ENCODE measurements at regions not wholly inside any gene's neighbourhood (a gene's known extent, or its start where the extent isn't known, plus 50 kb on each side); places are given as distances from the start of the nearest gene placed in this dataset.
A peak's percentile ranks its signal among the peaks of the same experiment; 100 is the strongest.
"Not testable (repeated sequence)": the region's sequence is repeated elsewhere in the genome, so short reads cannot be mapped to it uniquely, and the experiment has no call there.

DNA sequence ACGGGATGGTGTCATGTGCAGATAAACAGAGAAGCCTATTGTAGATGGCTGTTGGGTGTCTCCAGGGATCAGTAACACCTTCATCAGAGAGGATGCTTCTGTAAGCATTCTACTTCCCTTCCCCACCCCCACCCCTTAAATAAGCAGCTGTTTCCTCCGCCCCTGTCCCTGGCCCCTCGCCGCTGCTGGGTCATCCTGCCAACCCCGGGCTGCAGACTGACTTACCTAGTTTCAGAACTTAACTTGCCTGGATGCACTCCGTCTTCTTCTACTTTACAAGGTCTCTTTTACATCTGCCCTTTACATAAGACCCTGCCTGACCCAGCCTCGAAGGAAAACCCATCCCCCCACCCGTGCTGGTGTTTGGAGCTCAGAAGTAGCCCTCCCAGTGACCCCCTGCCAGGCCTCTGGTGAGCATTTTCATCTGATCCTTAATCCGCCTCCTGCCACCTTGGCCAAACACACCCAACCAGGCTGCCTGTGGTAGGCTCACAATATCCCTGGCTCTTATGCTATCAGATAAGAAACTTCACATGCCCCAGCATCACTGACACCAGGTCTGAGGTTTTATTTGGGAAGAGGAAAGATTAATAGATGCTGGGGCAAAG lies 103.0 kb upstream of the HES1 start:
- no peak for DNase-seq
- ATAC-seq = no peak
- intact Hi-C loops (cut with DNase I) = no loop called here

- ATAC-seq (peak in 1 of 2 donors; percentile 38), DNase-seq (no peak)
- intact Hi-C loops (cut with DNase I) = no loop called here
Measured at GRCh38 chr3:194034346-194035336, 101.3 kb upstream of the HES1 start.

- ATAC-seq (no peak), DNase-seq (no peak)
- intact Hi-C loops (cut with DNase I) = no loop called here
Measured at GRCh38 chr3:194035406-194036138, 100.4 kb upstream of the HES1 start.

DNA sequence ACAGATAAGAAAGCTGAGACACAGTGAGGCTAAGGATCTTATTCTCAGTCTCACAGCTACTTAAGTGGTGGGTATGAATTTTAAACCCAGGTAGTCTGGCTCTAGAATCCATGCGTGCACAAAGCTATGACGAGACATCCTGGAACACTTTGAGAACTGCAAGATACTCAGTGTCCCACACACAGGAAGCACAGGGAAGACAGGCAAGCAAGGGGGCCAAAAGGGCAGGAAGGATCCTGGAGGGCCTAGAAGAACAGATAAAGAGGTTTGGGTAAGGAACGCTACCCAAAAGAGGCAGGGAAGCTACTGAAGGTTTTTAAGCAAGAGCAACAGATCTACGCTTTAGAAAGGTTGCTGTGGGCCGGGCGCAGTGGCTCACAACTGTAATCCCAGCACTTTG lies 99.1 kb upstream of the HES1 start:
- DNase-seq = no peak
- intact Hi-C loops (cut with DNase I) = no loop called here
- ATAC-seq = no peak

GRCh38 chr3:194038346-194038745 lies 97.6 kb upstream of the HES1 start:
- intact Hi-C loops (cut with DNase I); DNase-seq; ATAC-seq: not testable (repeated sequence)

GRCh38 chr3:194038960-194039359 lies 97.0 kb upstream of the HES1 start:
- ATAC-seq = no peak
- no peak for DNase-seq
- intact Hi-C loops (cut with DNase I) = no loop called here

DNA sequence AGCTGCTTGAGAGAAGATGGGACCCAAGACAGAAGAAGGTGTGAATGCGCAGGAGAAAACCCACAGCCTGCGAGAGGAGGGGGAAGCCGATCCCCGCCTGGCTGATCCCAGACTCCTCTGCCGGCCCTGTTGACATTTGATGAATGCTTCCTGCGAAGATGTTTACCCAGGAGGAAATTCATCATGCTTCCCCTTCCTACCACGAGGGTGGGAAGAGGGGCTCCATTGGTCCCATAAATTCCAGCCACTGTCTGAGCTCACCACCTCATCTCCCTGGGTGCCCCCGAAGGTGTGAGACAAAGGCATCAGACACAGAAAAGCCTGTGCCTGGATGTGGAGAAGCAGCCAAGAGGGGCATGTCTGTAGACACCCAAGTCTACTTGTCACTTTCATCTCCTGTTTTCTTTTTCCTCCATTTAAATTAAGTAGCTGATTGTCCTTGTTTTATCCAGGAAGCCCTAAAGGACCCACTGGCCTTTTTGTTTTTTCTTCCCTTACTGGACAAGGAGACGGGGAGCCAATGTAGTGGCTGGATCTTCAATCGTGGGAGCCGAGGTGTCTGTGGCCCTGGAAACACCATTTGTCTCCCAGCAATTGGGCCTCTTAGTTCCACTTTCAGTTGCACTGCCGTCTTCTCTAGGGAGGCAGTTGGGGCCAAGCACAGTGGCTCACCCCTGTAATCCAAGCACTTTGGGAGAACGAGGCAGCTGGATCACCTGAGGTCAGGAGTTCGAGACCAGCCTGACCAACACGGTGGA lies 95.3 kb upstream of the HES1 start:
- DNase-seq (no peak), ATAC-seq (no peak)
- intact Hi-C loops (cut with DNase I) = no loop called here

- DNase-seq = no peak
- intact Hi-C loops (cut with DNase I) = no loop called here
- ATAC-seq = no peak
Measured at GRCh38 chr3:194042927-194043326, 93.0 kb upstream of the HES1 start.

DNA sequence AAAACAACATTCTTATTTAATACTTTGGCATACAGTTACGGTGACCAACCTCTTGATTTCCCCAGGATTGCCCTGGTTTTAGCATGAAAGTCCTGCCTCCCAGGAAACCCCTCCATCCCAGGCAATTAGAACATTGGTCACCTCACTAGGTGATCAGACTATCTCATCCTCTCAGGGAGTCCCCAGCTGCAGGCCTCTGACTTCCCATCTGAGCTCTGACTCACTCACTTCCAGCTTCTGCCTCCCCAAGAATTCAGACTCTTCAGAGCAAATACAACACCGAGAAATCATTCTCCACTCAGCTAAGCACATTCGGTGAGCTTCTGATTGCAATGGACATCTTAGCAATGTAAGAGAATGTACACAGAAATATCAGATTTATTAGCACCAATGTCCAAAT lies 92.4 kb upstream of the HES1 start:
- DNase-seq (no peak), ATAC-seq (no peak)
- intact Hi-C loops (cut with DNase I) = no loop called here

DNA sequence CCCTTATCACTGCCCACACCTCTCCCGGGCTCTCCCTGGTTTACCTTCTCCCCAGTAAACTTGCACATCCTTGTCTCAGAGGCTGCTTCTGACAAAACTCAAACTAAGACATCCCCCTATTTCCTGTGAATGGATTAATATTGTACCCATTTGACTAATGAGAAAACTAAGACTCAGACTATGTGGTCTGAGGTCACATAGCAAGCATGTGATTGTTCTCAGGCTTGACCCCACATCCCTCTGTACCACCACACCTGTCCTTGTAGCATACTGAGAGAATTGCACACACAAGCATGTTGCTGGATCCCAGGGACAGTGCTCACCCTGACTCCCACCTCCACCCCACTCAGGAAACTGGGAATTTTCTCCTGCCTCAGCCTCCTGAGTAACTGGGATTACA lies 90.7 kb upstream of the HES1 start:
- DNase-seq (no peak), ATAC-seq (no peak)
- intact Hi-C loops (cut with DNase I) = no loop called here

DNA sequence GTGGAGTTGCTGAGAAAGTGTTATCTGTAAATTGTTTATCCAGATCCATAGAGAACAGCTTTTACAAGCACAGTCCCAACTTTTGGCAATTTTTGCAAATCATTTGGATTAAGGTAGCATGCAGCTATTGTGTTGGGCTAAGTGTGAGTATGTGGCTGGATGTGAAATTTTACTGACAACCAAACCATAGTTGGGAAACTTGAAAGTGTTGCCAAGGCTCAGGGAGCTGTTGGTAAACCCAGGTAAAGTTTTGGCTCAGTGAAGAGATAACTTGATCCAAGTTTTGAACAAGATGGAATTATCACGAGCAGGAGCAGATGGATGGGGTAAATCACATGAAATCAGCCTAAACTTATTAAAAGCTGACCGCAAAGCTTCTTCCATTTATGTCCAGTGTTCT lies 90.0 kb upstream of the HES1 start:
- DNase-seq (no peak), ATAC-seq (no peak)
- intact Hi-C loops (cut with DNase I) = no loop called here

DNA sequence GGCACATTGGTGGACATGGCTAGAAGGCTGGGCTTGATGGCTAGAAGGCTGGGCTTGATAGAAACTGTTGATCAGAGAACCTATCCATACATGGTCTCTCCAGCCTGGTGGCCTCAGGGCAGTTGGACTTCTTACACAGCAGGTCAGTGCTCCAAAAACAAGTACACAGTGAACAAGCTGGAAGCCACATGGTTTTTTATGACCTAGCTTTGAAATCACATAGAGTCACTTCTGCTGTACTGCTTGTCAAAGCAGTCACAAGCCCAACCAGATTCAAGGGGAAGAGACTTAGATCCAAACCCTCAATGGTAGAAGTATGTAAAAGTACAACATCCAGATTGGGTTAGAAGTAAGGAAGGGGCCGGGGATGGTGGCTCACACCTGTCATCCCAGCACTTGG lies 89.4 kb upstream of the HES1 start:
- intact Hi-C loops (cut with DNase I) = no loop called here
- ATAC-seq (no peak), DNase-seq (no peak)

DNA sequence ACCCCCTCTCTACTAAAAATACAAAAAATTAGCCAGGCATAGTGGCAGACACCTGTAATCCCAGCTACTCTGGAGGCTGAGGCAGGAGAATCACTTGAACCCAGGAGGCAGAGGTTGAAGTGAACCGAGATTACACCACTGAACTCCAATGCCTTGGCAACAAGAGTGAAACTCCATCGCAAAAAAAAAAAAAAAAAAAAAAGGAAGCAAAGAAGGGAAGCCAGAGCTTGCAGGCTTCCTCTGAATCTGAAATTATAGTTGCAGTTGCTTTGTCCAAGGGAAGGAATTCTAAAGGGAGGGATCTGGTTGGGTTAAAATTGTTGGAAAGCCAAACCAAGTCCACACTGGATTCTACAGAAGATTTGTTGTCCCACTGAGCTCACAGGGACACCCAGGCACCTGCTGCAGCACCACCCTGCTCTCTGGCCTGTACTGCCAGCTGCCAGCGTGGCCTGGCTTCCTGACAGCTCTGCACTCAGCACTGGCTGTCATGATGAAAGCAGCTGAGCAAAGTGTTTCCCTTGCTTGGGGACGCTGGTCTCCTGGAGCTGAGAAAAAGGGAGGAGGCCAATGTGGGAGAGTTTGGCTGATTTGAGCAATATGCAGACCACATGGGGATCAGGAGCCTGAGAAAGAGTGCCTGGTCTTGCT lies 88.8 kb upstream of the HES1 start:
- intact Hi-C loops (cut with DNase I) = no loop called here
- DNase-seq (peak; percentile 71), ATAC-seq (peak; percentile 90 to 96)

DNA sequence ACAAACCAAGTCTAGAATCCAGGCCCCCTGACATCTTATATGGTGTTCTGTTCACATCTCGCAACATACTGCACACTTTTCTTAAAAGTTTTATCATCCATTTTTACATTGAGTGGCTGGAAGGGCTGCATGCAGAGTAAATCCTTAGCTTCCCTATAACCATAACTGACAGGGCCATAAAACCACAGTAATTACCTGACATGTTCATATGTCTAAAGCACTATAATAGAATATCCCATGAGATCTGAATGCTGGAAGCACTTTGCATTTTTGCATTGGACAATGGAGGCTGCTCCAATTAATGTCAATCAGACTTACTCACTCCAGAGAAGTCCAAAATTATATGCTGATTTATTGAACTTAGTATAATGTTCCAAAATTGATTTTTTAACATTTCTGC lies 86.6 kb upstream of the HES1 start:
- no peak for DNase-seq
- no peak for ATAC-seq
- intact Hi-C loops (cut with DNase I) = no loop called here

DNA sequence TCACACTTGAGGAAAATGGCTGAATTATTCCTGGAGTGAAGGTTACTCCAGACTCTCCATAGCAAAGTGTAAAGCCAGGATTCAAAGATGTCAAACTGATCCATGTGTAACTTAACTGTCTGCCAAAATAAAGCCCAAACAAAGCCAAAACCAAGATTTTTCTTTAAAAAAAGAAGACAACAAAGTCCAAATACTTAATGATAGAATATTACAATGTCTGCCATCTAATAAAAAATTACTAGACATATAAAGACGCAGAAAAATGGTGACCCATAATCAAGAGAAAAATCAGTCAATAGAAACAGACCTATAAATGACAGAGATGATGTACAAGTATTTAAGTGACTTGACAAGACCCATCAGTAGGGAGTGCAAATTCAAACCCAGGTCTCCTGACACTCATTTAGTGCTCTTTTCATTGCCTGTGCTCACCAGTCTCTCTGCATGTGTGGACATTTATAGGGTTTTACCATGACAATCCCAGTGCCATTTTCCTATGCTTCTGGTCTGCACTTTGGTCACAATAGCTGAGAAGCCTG lies 85.1 kb upstream of the HES1 start:
- intact Hi-C loops (cut with DNase I) = no loop called here
- no peak for DNase-seq
- ATAC-seq = no peak

DNA sequence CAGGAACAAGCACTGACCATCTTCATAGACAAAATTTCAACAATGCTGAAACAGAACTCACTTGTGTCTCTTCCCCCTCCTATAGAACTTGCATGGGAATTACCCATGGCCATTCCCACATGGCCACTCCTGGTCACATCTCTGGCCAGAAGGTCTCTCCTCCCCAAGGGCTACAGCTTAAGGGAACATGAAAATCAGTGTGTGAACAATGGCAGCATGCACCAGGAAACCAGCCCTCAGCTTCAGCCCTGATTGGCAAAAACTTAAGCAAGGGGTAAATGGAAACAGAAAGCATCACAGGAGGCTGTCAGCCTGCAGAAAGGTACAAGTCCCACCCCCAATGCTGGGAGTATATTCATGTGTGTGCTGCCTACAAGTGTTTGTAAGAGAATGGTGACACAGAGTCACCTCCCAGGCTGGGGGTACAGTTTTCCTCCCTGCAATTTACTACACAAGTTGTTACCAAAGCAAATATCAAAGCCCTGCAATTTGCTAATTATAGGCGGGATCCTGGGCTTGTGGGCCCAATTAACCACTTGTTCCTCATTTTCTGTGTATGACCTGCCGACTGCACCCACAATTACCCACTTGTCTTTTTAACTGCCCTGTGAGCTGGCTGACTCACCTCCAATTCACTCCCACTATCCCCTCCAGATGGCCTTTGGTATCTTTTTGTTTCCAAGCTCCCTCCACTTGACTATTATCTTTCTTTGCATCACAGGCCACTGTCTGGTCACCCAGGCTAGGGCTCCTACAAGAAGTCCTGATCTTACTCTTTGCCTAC lies 84.4 kb upstream of the HES1 start:
- intact Hi-C loops (cut with DNase I) = no loop called here
- no peak for ATAC-seq
- no peak for DNase-seq

DNA sequence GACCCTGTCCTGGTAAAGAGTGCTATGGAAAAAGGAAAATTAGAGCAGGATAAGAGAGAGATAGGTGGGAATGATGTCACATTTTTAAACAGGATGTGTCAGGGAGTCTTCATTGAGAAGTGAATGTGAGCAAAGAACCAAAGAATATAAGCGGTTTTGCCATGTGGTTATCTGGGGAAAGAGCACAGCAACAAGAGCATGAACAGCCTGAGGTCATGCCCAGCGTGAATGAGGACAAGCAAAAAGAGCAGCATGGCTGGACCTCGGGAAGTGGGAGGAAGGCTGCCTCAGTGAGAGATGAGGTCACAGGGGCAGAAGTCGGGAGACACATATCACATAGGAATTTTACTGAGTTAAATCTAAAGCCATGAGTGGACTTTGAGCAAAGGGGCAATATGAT lies 82.8 kb upstream of the HES1 start:
- ATAC-seq (no peak), DNase-seq (no peak)
- intact Hi-C loops (cut with DNase I) = no loop called here

GRCh38 chr3:194054016-194054415 lies 81.9 kb upstream of the HES1 start:
- intact Hi-C loops (cut with DNase I) = no loop called here
- DNase-seq (no peak), ATAC-seq (no peak)
